ENCODE measurements at regions not wholly inside any gene's neighbourhood (a gene's known extent, or its start where the extent isn't known, plus 50 kb on each side); places are given as distances from the start of the nearest gene placed in this dataset.

DNA sequence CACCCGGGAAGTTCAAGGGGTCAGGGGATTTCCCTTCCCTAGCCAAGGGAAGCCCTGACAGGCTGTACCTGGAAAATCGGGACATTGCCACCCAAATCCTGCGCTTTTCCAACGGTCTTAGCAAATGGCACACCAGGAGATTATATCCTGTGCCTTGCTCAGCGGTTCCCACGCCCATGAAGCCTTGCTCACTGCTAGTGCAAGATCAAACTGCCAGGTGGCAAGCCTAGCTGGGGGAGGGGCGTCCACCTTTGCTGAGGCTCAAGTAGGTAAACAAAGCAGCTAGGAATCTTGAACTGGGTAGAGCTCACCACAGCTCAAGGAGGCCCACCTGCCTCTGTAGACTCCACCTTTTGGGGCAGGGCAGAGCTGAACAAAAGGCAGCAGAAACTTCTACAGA lies 1794.5 kb downstream of the PCDH9 start:
- TF ChIP-seq RFX5 (IDR thresholded peaks at IDR 0.05; ENCODE audit: low read depth, low read length) (no peak), SIX5 (IDR thresholded peaks at IDR 0.05; ENCODE audit: low read depth, low read length, severe bottlenecking) (no peak), CHD1 (IDR thresholded peaks at IDR 0.05; ENCODE audit: low read depth, low read length) (no peak), RELA (IDR thresholded peaks at IDR 0.05; ENCODE audit: borderline replicate concordance, partially characterized antibody) (no peak), SPI1 (IDR thresholded peaks at IDR 0.05; ENCODE audit: borderline replicate concordance, insufficient read depth, low read depth, low read length) (no peak), JUNB (IDR thresholded peaks at IDR 0.05) (no peak), CEBPB (IDR thresholded peaks at IDR 0.05; ENCODE audit: borderline replicate concordance in 1 of 2, low read depth in 2 of 2, low read length in 2 of 2) (no peak), ZZZ3 (IDR thresholded peaks at IDR 0.05; ENCODE audit: control insufficient read depth, insufficient read length, low read depth) (no peak), NFIC (IDR thresholded peaks at IDR 0.05; ENCODE audit: low read depth, low read length) (no peak), ZNF622 (IDR thresholded peaks at IDR 0.05) (no peak)
- TF ChIP-seq, protein P1, sequence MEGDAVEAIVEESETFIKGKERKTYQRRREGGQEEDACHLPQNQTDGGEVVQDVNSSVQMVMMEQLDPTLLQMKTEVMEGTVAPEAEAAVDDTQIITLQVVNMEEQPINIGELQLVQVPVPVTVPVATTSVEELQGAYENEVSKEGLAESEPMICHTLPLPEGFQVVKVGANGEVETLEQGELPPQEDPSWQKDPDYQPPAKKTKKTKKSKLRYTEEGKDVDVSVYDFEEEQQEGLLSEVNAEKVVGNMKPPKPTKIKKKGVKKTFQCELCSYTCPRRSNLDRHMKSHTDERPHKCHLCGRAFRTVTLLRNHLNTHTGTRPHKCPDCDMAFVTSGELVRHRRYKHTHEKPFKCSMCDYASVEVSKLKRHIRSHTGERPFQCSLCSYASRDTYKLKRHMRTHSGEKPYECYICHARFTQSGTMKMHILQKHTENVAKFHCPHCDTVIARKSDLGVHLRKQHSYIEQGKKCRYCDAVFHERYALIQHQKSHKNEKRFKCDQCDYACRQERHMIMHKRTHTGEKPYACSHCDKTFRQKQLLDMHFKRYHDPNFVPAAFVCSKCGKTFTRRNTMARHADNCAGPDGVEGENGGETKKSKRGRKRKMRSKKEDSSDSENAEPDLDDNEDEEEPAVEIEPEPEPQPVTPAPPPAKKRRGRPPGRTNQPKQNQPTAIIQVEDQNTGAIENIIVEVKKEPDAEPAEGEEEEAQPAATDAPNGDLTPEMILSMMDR (IDR thresholded peaks at IDR 0.05 in 2 of 3, conservative IDR thresholded peaks at IDR 0.05 in 1 of 3; ENCODE audit: control insufficient read depth in 2 of 3, extremely low read depth in 1 of 3, insufficient read depth in 1 of 3, low read depth in 3 of 3, low read length in 3 of 3) = no peak
- TF ChIP-seq, protein P2, sequence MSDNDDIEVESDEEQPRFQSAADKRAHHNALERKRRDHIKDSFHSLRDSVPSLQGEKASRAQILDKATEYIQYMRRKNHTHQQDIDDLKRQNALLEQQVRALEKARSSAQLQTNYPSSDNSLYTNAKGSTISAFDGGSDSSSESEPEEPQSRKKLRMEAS (IDR thresholded peaks at IDR 0.05; ENCODE audit: low read depth, low read length) = no peak
